GM19324 (cell line): ENCODE measurements at regions not wholly inside any gene's neighbourhood (a gene's known extent, or its start where the extent isn't known, plus 50 kb on each side); places are given as distances from the start of the nearest gene placed in this dataset.

Experiments
- ATAC-seq: cut with Tn5 transposase; IDR thresholded peaks from one replicate; pipeline ENCODE4 v1.9.1; 2021; ENCODE audit warnings: mild to moderate bottlenecking, moderate library complexity; ENCODE audit not compliant: unreplicated experiment, low FRiP score

DNA sequence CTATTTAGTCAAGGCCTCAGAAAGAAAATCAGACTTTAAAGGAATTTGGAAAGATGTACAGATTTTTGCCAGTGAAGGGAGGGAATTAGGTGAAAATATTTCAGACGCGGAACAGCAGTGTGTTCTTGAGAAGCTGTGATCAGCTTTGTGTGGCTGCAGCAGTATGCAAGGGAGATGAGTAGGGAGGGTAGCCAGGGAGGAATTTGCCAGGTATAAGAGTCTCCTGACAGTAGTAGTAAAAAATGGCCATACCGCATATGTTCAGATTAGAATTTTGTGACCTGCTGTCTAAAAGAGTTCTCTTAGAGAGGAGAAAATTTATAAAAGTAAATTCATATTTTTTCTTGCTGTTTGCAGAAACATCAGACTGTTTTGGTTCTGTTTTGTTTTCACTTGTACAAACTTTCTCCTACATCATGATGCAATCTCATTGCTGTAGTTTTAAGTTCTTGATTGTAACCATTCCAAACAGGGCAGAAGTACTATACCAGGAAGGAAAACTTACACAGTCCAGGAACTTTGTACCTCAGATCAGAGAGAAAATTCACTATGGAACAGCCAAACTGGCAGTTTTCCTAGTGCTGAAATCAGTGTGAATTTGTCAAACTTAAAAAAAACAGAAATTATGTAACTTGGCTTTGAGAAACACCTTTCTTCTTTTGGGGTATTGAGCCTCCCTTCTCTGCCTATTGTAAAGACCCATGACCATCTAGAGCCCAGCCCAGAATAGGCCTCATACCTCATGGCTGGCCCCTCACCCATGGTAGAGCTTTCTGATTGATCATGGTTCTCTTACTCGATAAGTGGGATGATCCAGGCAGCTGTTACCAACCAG lies 78.4 kb upstream of the NR3C1 start:
- no peak for ATAC-seq

DNA sequence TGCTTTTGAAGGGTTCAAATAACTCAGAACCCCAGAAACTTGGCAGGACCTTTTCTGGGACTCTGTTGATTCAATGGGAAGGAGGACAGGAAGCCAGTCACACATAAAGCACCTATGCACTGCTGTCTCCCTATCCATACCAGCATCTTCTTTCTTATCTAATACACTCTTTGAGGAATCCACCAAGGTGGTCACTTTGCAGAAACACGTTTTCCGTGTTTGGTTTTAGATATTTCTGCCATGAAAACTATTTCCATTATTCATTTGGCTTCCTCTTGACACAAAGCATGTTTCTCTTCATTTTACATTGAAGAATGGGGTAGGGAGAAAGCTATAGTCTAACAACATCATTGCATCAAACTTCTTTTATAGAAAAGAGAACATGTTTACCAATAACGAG lies 76.5 kb upstream of the NR3C1 start:
- no peak for ATAC-seq

DNA sequence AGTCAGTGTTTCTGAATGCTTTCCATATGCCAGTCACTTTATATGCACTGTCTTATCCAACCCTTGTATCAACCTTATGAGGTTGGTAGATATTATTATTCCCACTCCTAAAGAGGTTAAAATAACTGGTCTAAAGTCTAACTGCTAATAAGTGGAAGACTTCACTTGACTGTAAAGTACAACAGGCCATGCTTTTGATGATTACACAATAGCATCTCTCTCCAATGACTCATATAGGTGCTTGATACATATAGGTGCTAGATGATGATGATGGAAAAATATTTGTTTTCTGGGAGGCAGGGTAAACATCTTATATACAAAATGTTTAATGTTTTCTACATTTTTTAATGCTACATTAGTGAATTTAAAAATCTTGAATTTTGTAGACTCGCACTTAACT lies 75.9 kb upstream of the NR3C1 start:
- ATAC-seq = no peak

DNA sequence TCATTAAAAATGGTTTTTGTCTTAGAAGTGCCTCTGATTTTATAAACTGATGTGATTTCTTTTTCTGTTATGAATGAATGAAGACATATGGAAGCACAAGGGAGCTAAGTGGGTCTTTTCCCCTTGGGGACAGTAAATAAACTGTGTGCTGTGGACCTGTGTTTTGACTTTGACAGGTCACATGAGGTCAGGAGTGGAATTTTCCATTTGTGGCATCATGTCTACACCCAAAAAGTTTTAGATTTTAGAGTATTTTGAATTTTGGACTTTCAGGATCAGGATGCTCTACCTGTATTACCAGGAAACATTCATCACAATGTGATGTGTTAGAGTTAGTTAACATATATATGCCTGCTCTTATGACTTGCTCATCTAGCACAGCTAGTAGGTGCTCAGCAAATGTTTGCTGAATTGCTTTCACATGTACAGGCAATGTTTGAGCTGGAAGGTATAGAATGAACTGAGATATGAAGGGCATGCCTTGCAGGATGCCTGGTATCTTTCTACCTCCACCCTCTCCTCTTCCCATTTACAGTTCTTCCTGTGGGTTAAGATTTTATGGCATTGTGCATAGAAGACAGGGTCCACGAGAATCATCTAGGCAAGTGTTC lies 73.2 kb upstream of the NR3C1 start:
- no peak for ATAC-seq

- no peak for ATAC-seq
These were observed 71.1 kb upstream of the NR3C1 start for GRCh38 chr5:143474616-143475015.

DNA sequence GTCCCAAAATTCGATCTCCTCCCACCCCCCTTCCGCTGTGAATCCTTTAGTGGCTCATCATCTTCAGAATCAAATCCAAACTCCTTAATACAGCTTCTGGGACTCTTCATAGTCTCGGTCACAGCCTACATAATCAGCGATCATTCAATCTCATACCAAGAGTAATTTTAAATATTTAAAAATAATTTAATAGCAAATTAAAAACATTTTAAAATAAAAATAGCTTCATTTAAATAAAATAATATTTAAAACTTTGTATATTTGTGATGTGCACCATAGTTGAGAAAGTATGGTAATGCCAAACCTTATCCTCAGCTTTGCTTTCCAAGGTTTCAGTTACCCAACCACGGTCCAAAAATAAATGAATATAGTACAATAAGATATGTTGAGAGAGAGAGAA lies 70.0 kb upstream of the NR3C1 start:
- ATAC-seq = no peak

DNA sequence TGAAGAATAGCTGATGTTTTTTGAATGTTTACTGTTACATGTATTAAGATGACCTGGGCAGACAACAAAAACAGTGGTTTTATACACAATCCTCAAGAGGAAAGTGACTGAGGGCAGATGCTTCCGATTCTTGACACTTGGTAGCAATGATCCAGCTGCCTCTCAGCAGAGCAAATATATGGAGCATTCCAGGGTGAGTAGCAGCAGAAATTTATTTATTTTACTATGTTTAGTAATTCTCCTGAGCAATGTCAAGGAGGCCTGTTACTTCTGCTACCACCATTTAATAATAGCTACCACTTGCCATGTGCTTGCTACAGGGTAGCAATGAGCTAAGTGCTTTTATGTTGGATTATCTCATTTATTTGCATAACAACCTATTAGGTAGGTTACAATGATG lies 69.1 kb upstream of the NR3C1 start:
- no peak for ATAC-seq

DNA sequence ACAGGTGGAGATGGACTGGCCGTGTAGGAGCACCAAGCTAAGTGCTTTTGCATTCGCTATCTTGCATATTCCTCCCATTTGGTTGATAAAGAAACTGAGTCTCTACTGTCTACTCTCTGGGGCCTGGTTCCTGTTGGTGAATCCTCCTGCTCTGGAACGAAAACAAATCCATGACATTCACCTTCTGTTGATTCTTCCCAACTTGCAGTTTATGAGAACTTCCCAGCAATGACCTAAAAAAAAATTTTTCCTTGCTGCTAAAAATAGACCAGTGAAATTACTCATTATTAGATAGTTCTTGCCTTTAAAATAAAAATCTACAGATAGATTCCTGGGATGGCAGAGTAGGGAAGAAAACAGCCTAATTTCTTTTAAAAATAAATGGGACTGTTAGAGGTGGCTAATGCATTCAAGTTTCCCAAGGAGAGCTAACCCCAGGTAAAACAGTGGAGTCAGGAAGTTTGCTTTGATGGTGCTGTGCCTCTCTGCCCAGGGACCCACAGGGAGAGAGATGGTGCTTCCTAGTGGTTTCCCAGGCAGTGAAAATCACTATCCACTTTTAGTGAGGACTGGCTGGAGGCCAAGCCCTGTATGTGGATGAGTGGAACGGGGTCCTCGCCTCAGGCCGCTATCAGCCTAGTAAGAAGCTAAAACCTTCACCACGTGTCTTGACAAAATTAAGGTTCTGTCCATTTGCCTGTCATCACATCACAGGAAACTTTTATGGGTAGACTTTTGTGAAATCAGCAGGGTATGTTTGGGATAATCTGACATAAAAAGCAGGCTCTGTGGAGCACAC lies 68.4 kb upstream of the NR3C1 start:
- no peak for ATAC-seq

DNA sequence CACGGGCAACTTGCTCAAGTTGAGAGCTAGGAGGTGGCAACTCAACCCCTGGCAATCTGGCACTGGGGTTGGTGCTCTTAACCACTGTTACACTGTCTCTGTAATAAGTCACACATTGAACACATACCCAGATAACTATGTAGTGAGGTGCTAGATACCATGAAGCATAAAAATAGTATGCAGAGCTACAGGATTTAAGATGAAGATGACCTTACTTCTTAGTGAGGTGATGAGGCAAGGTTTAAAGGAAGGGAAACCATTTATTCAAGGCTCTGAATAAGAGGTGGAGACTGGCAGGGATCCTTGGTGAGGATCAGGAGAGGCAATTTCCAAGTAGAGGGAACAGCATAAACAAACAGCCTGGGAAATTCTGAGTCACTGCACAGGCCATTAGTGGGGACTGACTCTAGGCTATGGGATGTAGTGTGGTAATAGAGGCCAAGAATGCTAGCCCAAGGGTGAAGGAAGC lies 67.6 kb upstream of the NR3C1 start:
- ATAC-seq = no peak

DNA sequence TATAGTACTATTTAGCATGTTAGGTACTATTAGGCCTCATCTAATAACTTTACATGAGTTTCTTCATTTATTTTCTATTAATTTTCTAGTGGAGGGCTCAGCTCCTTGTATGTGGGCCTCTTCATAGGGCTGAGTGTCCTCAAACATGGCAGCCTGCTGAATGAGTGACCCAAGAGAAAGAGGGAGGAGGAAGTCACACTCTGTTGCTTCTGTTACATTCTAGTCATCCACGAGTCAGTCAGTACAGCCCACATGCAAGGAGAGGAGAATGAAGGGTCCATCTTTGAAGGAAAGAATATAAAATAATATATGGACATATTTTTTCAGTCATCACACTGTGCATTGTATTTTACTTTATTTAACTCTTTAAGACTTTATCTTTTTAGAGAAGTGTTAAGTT lies 66.6 kb upstream of the NR3C1 start:
- no peak for ATAC-seq

- no peak for ATAC-seq
These were observed 65.6 kb upstream of the NR3C1 start for GRCh38 chr5:143469125-143469524.

- no peak for ATAC-seq
These were observed 63.1 kb upstream of the NR3C1 start for GRCh38 chr5:143466632-143467031.

DNA sequence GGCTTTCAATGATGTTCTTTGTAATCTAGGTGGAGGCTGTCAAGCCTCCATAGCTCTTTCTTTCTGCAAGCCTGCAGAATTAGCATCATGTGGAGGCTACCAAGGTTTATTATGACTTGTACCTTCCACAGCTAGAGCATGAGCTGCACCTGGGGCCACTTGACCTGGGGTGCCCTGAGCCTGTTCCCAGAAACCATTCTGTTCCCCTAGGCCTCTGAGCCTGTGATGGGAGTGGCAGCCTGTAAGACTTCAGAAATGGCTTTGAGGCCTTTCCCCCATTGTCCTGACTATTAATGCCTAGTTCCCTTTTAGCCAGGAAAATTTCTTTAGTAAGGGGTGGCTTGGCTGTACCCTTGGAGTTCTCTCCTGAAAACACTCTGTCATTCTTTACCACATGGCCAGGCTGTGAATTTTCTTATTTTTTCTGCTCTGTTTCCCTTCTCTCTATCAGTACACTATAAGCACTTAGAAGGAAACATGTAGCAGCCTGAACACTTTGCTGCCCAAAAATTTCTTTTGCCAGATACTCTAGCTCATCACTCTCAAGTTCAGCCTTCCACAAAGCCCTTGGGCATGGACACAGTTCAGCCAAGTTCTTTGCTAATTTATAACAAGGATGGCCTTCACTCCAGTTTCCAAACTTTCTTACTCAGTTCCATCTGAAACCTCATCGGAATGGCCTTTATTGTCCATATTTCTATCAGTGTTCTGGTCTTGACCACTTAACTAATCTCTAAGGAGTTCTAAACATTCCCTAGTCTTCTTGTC lies 61.4 kb upstream of the NR3C1 start:
- ATAC-seq = no peak

DNA sequence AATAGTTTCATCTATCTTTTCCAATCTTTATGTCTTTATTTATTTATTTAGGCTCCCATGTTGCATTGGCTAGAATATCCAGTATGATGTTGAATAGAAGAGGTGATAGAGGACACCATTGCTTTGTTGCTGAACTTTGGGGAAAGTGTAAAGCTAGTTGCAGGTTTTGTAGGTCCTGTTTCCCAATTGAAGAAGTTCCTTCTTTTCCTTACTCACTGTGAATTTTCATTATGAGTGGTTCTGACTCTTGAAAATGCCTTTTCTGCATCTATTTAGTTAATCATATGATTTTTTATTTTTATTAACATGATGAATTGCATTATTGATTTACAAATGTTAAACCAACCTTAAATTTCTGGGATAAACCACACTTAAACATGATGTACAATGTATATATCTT lies 58.9 kb upstream of the NR3C1 start:
- no peak for ATAC-seq

DNA sequence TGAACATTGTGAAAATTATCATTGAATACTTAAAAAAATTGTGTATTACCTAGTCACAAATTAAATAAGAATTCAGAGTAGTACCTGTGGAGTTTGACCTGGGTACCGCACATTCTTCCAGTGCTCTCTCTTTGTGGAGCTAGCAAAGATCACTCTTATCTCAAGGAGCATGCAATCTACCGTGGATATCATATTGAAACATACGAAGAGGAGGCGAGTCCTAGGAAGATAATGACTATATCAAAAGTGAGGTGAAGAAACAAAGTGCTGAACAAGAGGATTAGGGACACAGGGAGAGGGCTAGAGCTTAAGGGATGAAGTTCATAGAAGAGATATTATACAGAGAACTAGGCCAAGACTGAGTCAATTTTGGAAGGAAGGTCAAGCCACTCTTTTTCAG lies 55.9 kb upstream of the NR3C1 start:
- ATAC-seq = no peak

DNA sequence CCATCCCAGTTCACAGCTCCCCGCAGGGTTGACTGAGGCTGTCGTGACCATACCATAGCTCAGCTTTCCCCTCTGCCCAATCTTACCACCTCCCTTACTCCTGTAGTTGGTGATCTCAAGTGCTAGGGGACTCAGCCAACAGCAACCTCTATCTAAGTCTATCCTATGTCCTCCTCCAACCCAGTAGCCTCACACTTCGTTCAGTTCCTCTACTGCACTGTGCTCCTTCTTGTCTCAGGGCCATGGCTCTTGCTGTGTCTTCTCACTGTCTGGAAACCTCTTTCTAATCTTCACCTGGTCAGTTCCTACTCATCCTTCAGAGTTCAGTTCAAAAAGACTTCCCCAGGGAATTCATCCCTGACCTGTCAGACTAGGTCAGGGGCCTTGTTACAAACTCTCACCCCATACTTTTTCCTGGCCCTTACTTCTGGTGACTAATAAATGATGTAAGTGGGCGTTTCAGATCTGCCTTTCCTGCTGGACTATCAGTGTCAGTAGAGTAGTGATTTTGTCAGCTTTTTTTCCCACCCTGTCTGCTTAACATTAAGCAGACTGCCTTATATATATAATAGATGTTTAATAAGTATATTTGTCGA lies 53.6 kb upstream of the NR3C1 start:
- no peak for ATAC-seq

DNA sequence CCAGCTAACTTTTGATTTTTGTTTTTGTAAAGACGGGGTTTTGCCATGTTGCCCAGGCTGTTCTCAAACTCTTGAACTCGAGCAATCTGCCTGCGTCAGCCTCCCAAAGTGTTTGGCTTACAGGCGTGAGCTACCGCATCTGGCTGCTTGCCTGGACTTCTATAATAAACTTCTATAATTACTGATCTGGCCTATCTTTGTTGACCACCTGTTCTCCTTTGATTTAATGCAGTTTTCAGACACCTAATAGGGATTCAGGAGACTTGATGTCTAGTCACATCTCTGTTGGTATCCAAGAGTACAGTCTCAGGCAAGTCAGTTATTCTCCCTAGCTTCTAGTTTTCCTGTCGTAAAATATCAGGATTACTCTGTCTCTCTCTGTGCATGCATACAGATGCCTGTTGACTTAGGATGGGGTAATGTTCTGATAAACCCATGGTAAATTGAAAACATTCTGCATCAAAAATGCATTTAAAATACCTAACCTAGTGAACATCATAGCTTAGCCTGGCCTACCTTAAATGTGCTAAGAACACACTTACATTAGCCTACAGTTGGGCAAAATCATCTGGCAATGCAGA lies 51.5 kb upstream of the NR3C1 start:
- ATAC-seq = no peak

DNA sequence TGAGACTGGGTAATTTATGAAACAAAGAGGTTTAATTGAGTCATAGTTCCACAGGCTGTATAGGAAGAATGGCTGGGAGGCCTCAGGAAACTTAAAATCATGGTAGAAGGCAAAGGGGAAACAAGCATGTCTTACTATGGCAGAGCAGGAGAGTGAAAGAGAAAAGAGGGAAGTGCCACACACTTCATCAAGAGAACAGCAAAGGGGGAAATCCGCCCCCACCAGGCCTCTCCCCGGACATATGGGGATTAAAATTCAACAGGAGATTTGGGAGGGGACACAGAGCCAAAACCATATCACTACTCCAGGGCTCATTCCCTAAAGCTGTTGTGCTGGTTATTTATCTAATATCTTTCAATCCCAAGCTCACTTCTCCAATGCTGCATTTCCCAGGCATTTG lies 50.2 kb upstream of the NR3C1 start:
- ATAC-seq = no peak
